Islet of Langerhans (tissue), 1 donor: ENCODE measurements at regions not wholly inside any gene's neighbourhood (a gene's known extent, or its start where the extent isn't known, plus 50 kb on each side); places are given as distances from the start of the nearest gene placed in this dataset.
"Not testable (repeated sequence)": the region's sequence is repeated elsewhere in the genome, so short reads cannot be mapped to it uniquely, and the experiment has no call there.

ENCODE experiments used
- FAIRE-seq: peaks from one replicate; lab custom pipeline; 2011; peaks lifted over from hg19 to GRCh38; lab: Jason Lieb, UNC

DNA sequence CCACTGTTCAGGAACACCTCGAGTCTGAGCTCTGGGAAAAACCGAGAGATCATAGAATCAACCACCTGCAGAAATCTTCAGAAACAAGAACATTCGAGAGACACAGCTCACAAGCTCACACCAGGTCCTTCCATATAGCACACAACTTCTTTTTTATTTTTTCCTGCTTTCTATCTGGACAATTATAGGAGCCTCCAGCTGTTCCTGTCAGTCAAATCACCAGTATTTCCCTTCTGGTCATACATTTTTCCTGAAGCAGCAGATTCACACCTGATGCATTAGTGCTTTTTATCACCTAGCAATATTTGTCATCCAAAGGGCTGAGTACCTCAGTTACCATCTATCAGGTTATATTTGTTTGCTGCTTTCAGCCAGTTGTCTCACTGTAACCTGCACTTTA lies 323.5 kb downstream of the FOXO1 start:
- no peak for FAIRE-seq

DNA sequence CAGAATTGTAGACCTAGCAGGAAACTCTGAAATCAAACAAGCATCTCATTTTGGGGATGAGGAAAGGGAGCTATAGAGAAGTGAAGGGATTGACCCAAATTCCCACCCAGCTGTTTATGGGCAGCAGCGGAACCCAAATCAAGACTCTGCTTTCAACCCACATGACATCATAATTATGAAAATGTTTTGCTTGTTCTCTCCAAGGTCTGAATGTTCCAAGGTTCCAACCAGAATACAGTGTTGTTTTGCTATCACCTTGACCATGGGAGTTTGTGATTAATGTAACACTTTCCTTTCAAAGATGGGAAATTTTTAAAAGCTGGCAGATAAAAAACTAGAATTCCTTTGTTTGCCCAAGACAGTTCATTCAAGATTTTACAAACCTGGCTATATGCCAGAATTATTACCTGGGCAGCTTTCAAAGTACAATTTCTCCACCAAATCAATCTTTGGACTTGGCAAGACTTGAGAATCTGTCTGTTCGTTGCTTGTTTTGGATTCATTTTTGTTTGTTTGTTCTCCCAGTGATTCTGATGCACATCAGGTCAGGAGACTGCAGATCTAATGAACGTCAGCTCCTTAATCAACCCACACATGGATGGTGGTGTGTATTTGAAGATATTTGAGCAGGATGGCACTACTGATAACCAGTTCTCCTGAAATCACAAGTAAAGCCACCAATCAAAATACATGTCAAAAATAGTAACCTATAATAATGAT lies 322.7 kb downstream of the FOXO1 start:
- FAIRE-seq = no peak

DNA sequence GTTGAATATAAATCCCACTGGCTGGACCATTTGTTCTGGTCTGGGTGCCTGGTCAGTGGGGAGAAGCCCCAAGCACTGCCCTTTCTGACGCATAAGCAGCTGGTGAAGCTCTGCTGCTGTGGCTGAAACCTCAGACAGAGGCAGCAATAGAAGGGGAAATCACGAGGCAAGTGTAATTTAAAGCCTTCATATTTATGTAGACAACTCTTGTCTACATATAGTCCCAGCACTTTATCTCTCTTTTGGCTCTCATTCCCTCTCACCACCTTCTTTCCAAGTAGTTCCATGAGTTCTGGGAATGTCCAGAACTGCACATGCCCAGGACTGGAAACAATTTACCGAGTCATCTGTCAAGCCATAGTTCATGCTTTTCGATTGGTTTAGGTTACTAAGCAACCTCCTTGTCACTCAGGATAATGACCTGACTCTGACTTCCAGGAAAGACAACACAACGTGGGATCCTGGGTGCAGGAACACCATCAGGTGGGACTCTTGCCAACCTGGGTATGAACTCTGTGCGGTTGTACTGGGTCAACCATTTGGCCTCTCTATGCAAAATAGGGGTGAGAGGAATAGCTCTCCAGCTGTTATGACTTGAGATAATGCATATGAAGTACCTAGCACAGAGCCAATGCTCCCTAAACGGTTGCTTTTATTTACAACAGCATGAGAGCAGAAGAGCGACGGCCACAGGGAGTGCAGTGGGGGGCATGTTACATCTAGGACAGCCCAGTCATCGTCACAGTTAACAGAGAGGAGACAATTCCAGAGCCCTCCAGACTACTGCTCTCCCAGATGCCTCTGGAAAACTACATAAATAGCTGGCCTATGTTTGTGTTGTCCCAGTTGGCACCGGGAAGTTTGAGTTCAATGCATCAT lies 321.9 kb downstream of the FOXO1 start:
- peak; percentile 53 for FAIRE-seq

DNA sequence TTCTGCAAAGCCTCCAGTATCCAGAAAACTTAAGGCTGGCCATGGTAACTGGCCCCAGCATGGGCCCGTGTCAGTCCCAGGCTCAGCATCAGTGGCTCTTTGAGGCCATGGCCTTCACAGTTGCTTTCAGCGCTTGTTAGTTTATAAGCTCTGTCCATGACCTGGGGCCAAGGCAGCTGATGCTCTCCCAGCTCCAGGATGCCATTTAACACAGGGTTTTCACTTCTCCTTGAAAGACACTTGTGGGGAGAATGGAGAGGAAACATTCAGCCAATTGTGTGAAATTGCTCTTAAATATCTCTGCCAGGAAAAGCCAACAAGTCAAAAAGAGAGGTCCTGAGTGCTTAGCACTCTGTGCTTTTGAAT lies 321.3 kb downstream of the FOXO1 start:
- no peak for FAIRE-seq

DNA sequence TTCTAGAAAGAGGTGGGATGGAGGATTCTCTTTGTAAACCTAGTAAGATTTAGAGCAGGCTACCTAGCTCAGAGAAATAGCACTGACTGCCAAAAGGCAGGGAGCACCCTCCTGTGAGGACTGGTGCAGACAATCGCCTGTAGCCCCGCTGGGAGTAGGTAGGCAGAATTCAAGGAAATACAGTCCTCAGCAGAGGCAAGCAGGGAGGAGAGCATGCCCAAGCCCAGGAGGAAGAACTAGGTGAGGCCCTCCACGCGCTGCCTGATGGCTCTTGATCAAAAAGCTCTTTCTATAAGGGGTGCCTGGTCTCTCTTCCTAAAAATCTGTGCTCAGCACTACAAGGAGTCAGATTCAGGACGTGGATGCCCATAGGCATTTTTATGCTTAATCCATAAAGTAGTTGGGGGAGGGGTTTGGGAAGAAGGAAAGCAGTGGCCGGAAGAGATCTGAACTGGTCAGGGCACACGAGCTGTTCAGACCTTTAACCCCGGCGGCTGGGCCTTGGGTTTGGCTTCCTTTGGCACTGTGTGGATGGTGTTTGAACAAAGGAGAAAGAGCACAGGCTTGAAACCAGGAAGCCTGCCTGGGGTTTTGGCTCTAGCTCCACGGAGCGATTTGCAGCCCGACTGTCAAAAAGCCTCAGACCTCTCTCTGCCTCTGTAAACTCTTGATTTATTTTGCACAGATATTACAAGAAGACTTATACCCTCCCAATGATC lies 320.6 kb downstream of the FOXO1 start:
- FAIRE-seq = no peak

DNA sequence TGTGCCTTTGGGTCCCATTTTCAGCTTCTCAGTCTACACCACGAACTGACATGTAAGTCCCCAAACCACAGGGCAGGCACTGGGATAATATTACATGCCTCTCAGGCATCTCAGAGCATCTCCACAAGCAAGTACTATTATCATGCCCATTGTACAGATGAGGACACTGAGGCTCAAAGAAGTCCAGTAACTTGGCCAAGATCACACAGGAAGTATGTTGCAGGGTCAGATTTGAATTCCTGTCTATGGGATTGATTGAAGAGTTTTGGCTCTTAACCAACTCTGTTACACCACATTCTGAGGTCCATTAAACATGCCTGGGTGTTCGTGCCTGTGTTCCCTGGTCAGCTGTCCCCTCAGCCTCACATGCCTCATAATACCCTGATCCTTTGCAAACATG lies 319.8 kb downstream of the FOXO1 start:
- no peak for FAIRE-seq

DNA sequence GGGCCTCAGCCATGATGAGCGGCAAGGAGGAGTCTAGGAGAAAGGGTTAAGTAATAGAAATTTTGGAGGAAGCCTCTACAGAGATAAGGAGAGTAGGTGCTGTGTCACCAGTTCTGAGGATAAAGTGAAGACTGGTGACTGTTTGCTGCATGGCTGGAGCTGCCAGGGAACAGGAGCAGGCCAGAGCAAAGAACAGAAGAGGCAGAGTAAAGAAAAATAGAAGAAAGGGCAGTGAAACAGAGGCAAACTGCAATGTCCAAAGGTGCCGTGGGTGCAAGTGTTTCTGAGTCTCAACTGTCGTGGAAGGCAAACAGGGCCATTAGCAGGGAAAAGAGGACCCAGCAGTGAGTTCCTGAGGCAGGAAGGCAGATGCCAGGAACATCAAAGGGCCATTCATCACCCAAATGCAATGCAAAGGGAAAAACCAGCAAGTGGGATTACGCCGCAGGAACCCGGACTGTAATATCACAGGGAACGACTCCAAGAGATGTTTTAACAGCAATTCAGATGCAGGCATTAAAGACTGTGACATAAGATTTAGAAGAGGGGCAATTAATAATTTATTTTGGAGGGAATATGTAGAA lies 318.3 kb downstream of the FOXO1 start:
- no peak for FAIRE-seq

DNA sequence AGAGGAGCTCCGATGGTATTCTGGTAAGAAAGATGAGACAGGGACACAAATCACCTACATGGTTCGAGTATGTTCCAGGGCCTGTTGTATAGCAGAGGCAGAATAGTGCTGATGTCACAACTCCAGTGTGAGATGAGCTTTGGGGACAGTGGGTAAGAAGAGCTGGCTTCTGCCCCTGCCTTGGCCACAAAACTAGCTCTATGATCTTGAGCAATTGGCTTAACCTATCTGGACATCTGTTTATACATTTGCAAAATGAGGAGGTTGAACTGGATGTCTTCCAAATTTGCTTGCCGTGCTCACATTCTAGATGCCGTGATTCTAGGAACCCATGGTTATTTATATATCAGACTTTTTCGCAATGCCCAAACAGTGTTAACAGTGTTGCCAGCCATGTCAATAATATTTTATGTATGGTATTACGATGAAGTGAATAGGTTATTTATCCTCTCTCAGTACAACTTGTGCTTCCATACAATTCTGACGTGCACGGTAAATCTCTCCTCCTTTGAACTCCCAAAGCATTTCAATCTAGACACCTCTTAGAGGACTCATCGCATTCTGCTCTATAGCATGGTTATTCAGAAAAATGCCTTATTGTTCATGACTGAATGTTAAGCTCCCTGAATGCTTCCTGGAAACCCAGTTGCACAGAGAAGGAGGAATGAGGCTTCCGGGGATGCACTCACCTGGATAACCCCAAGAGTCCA lies 316.0 kb downstream of the FOXO1 start:
- no peak for FAIRE-seq

DNA sequence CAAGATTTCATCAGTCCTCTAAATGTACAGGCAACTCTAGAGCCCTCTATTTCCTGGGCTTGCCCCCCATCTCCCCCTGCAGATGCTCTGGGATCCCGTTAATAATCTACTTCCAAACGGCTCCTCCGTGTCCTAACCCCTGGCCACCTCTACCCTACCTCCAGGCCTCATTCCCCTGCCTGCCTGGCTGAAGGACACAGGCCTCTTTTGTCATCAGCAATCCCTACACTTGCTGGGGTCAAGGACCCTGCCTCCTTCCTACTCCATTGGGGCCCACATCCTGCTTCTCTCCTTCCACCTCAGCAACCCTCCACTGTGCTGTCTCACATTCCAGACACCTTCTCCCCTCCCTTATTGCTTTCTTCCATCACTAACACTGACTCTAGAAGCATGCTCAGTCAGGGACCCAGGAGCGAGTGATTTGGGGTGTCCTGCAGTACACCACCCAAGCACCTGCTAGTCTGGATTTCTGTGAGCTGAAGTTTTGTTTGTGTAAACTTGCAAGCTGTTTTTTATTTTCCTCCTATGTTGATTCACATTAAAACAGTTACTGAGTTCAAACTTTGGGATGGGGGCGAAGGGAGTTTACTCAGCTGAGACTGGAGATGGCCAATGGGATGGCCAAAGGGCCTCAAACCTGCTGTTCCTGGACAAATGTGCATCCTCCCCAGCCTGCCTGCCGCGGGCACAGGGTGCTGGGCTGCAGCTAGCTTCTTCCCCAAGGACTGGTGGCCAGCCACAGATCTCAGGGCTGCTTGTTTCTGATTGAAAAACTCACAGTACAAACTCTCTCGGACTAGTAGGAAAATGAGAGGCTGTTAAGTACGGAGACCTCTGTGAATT lies 314.7 kb downstream of the FOXO1 start:
- no peak for FAIRE-seq

DNA sequence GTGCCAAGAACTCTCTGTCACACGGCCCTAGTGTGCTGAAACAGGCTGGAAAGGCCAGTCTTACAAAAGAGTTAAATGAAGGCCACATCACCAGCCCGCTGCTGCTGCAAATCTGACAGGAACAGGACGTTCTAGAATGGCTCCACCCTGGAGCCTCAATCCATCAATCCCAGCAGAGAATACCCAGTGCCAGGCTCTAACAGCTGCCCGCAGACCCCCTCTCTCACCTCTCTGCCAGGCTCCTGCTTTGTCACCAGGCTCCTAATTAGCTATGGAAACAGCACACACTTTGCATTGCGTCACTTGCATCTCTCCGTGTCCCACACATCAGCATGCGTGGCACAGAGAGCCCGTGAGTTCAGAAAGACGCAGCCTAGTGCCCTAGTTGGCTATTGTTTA lies 314.1 kb downstream of the FOXO1 start:
- no peak for FAIRE-seq

DNA sequence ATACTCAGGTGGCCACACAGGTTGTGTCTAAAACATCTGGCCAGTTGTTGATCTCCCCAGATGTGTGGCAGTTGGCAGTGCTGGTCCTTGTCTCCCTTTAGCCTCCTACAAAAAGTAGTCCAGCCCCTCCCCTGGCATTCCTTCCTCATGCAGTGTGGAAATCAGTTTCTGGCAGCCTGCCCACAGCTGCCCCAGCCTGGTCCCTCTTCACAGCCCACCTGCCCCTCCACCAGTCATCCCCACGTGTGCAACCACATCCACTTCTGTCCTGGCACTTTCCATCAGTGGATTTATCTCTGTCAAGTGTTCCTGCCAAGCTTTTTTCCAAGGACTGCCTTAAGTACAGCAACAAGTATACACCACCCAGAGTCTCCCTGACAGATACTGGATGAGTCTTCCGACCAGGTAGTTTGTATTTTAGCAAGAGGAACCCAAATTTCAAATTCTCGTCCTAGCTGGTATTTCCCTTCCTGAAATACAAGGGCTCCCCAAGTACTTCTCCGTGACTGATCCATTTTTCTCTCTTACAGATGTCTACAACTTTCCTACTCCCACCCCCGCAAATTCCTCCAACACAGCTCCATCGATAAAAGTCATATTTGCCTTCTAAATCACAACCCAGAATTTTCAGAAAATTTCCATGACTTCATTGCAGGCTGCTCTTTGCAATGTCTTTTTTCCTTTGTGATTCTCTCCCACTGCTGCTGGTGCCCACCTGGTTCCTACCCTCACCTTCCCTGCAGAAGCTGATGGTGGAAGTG lies 313.5 kb downstream of the FOXO1 start:
- no peak for FAIRE-seq

DNA sequence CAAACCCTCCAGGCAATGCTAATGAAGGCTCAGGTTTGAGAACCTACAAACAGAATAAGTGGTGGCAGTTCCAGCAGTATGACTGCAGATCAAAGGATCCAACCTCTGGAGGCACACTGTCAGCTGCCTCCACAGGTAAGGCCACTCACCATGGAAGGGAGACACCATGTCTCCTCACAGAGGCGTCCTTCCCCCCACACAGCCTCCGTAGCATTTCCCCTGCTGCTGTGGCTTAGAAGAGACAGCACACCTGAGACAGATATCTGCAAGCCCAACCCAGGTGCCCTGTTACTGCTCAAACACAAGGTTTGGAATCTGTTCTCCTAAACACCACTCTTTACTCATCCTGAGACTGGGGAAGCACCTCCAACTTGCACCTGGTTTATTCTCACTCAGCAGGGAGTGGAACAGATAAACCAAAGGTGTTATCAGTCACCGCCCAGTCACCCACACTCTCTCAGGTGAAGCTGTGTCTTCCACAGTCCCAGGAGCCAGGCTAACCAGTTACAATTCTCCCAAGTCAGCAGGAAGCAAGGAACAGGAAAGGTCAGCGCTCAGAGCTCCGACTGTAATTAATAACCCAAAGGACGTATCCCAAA lies 311.2 kb downstream of the FOXO1 start:
- no peak for FAIRE-seq

DNA sequence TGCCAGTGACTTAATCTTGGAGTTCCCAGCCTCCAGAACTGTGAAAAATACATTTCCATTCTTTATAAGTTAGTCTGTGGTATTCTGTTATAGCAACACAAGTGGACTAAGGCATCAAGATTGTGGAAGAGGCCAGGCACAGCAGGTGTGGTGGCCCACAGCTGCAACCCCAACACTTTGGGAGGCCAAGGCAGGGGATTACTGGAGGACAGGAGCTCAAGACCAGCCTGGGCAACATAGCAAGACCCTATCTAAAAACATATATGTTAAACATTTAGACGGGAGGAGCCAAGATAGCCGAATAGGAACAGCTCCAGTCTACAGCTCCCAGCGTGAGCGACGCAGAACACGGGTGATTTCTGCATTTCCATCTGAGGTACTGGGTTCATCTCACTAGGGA lies 310.4 kb downstream of the FOXO1 start:
- FAIRE-seq = no peak

DNA sequence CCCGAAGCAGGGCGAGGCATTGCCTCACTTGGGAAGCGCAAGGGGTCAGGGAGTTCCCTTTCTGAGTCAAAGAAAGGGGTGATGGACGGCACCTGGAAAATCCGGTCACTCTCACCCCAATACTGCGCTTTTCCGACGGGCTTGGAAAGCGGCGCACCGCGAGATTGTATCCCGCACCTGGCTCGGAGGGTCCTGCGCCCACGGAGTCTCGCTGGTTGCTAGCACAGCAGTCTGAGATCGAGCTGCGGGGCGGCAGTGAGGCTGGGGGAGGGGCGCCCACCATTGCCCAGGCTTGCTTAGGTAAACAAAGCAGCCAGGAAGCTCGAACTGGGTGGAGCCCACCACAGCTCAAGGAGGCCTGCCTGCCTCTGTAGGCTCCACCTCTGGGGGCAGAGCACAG lies 310.0 kb downstream of the FOXO1 start:
- FAIRE-seq = not testable (repeated sequence)

DNA sequence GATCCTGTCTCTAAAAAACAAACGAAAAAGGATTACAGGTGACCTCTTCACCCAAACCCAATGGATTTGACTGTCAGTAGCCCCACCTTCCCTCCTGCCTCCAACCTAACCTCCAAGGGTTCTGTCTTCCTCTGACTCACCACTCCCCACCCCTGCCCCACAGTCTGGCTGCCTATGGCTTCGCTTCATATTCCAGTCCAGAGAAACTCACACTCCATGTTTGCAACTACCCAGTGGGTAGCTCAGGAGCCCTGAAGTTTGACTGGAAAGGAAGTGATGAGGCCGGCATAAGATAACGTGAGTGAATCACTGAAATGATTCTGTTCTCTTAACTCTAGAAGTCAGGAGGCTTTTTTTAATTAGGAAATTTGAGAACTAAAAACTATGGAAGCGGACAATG lies 303.9 kb downstream of the FOXO1 start:
- FAIRE-seq = no peak

DNA sequence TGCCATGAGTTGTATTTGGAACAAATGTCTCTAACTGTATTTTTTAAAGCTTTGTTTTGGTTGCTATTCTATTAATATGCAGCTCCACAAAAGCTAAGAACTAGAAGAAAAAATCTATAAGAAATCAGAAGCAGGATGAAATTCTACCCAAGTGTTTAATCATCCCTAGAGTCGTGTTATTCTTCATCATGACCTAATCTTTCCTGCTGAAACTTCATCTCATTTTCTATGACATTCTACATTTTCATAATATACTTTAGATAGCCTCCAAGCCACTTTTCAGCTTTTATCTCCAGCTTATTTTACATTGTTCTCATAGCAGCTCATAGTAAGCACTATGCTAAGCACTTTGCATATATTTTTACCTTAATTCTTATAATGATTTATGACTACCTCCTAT lies 302.8 kb downstream of the FOXO1 start:
- no peak for FAIRE-seq

DNA sequence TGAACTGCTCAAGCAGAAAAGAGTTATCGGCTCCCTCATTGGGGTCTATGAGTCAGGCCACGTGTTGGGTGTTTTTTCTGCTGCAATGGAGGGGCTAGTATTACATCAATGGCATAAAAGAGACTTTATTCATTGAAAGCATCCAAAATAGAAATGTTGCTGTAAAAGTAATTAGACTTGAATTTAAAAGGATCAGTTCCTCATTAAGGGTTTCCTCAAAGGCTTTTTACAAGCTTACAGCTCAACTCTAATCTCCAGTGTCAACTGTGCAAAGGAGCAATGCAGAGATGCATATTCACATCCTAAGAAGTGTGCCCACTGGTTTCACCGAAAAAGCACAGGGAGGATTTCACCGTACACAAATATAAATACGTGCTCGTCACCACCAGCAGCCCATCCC lies 300.3 kb downstream of the FOXO1 start:
- no peak for FAIRE-seq

DNA sequence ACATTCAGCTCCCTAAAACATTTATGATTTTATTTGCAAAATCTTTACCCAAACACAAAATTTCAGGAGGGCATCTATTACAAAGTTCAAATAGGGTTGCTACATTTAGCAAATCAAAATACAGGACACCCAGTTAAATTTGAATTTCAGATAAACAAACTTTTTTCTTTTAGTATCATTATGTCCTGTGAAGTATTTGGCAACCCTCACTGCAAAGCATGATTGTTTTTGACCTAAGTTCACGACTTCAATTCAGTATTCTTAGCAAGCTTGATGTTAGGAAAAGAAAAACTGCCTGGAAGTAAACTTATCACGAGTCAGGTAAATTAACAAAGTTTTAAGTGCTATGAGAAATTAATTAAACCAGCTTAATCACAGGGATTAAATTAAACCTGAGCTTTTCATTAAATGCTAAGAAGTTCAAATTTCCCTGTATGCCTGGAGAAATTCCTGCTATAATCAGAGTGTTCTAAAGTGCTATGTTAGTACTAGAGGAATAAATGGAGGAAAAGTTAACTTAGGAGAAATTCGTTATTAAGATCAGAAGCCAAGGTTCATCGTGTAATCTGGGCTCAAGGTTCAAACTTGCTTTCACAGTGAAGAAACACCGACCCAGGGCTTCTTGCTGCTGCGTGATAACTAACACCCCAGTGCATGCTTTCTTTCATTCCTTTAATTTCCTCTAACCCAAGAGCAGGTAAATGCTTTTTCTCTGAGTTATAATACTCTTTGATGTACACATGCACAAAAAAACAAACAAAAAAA lies 298.1 kb downstream of the FOXO1 start:
- FAIRE-seq = peak; percentile 76

DNA sequence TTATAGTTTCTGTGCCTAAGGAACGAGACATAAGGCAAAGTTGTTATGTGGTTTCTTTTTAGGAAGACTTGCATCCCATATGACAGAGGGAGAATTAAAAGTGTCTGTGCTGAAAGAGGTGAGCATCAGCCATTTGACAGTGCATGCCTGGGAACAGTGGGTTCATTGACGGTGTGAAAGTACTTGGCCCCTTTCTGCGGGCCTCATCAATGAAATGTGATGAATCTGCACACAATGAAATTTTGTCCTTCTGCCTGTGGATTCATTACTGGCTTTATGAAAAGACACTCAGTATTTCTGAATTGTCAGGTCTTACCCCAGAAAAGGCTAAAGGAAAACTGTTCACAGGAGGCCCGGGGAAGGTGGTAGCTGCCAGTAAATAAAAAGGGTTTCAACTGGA lies 295.8 kb downstream of the FOXO1 start:
- FAIRE-seq = no peak
